ENCODE measurements at regions not wholly inside any gene's neighbourhood (a gene's known extent, or its start where the extent isn't known, plus 50 kb on each side); places are given as distances from the start of the nearest gene placed in this dataset.
"Not testable (repeated sequence)": the region's sequence is repeated elsewhere in the genome, so short reads cannot be mapped to it uniquely, and the experiment has no call there.

- no peak for TF ChIP-seq CTCF (conservative IDR thresholded peaks at IDR 0.05)
- H3K4me1 Mint-ChIP-seq: peaks cover 32% of the 10 kb centered on the region
- DNase-seq (ENCODE audit: low read depth, low spot score): no peak
- no peaks in the 10 kb centered on the region for H3K9me3 Mint-ChIP-seq
- H3K27me3 Mint-ChIP-seq (ENCODE audit: low read depth): no peaks in the 10 kb centered on the region
- H3K27ac Mint-ChIP-seq (ENCODE audit: unreplicated experiment): no peak overlapping the region
- H3K36me3 Mint-ChIP-seq (ENCODE audit: low read depth): no peaks in the 10 kb centered on the region
- H3K4me3 Mint-ChIP-seq: no peak overlapping the region
Measured at GRCh38 chr9:82488313-82489200, 500.0 kb downstream of the SPATA31D1 start.

DNA sequence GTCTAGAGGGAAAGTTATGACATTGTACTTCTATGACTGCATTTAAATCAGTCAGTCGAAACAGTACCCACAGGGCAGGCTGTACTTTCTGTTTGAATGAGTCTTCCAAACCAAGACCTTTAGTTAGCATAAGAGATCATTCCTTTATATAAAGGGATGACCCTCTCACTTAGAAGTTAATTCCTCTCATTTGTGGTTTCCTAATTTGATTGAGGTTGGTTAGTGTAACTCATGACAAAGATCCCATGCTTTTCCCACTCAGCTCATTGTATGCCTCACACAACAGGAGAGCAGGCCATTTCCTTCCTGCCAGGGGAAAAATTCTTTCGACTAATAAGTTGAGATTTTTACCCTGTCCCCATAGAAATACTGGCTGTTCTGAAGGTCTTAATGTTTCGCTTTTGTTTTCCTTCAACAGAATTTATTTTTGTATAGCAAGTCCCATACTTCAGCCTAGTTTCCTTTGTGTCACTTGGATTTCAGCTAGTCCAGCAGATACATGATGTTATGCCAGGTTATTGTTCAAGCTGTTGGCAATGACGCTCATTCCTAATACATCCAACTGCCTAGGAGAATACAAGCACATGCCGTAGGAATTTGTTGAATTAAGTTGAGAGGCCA is 500.7 kb downstream of the SPATA31D1 start:
- Mint-ChIP-seq H3K27me3 (ENCODE audit: low read depth) (no peaks in the 10 kb centered on the region), H3K9me3 (no peaks in the 10 kb centered on the region), H3K4me1 (peaks cover 32% of the 10 kb centered on the region), H3K36me3 (ENCODE audit: low read depth) (no peaks in the 10 kb centered on the region), H3K4me3 (no peak overlapping the region), H3K27ac (ENCODE audit: unreplicated experiment) (peak overlapping the region; percentile 59)
- TF ChIP-seq CTCF (conservative IDR thresholded peaks at IDR 0.05): no peak
- no peak for DNase-seq (ENCODE audit: low read depth, low spot score)

GRCh38 chr9:82490019-82490499 is 501.5 kb downstream of the SPATA31D1 start:
- no peaks in the 10 kb centered on the region for H3K9me3 Mint-ChIP-seq
- DNase-seq (ENCODE audit: low read depth, low spot score): no peak
- H3K4me1 Mint-ChIP-seq: peaks cover 32% of the 10 kb centered on the region
- H3K36me3 Mint-ChIP-seq (ENCODE audit: low read depth): no peaks in the 10 kb centered on the region
- H3K27me3 Mint-ChIP-seq (ENCODE audit: low read depth): no peaks in the 10 kb centered on the region
- H3K4me3 Mint-ChIP-seq: no peak overlapping the region
- H3K27ac Mint-ChIP-seq (ENCODE audit: unreplicated experiment): no peak overlapping the region
- TF ChIP-seq CTCF (conservative IDR thresholded peaks at IDR 0.05): no peak

GRCh38 chr9:82490821-82491220 is 502.2 kb downstream of the SPATA31D1 start:
- peaks cover 31% of the 10 kb centered on the region for H3K4me1 Mint-ChIP-seq
- not testable (repeated sequence) for H3K27ac Mint-ChIP-seq (ENCODE audit: unreplicated experiment); H3K4me3 Mint-ChIP-seq; H3K27me3 Mint-ChIP-seq (ENCODE audit: low read depth); H3K9me3 Mint-ChIP-seq; DNase-seq (ENCODE audit: low read depth, low spot score); H3K36me3 Mint-ChIP-seq (ENCODE audit: low read depth)

DNA sequence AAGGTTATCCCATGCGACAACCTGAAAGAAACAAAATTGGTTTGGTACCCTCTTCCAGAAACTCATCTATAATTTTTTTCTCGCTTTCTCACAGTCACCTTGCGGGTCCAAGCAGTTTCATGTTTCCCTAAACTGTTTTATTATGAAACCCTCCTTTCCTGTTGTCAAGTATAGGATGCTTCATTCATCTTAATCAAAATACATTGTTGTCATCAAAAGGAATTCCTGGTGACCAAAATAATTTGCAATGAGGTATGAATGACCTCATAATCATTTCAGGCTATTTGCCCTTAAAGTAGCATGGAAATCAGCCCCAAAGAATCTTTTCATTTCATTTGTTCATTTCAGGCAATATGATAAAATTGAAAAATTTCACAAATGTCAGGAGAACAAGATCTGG is 503.0 kb downstream of the SPATA31D1 start:
- no peaks in the 10 kb centered on the region for H3K27me3 Mint-ChIP-seq (ENCODE audit: low read depth)
- no peak overlapping the region for H3K27ac Mint-ChIP-seq (ENCODE audit: unreplicated experiment)
- no peak overlapping the region for H3K4me3 Mint-ChIP-seq
- TF ChIP-seq CTCF (conservative IDR thresholded peaks at IDR 0.05): no peak
- peaks cover 28% of the 10 kb centered on the region for H3K4me1 Mint-ChIP-seq
- H3K9me3 Mint-ChIP-seq: peaks cover 2% of the 10 kb centered on the region
- H3K36me3 Mint-ChIP-seq (ENCODE audit: low read depth): peaks cover 2% of the 10 kb centered on the region
- no peak for DNase-seq (ENCODE audit: low read depth, low spot score)

DNA sequence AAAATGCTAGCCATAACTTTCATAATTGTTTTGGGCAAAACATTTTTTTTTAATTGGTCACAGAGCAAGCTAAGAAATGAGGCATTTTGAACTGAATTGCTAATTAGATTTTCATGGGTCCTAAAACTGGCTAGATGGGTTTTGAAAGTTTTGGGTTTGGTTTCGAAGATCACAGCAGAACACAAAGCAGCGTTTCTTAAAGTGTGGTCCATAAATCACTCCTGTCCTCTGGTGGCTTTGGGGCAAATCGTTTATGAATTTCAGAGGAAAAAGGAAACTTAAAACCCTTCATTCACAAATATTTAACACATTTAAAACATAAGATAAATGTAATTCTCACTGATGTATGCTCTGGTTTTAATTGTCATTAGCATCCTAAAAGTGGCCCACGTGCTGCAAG is 503.7 kb downstream of the SPATA31D1 start:
- no peak overlapping the region for H3K27ac Mint-ChIP-seq (ENCODE audit: unreplicated experiment)
- peaks cover 5% of the 10 kb centered on the region for H3K9me3 Mint-ChIP-seq
- H3K36me3 Mint-ChIP-seq (ENCODE audit: low read depth): peaks cover 4% of the 10 kb centered on the region
- no peak overlapping the region for H3K4me3 Mint-ChIP-seq
- no peaks in the 10 kb centered on the region for H3K27me3 Mint-ChIP-seq (ENCODE audit: low read depth)
- peaks cover 28% of the 10 kb centered on the region for H3K4me1 Mint-ChIP-seq
- no peak for DNase-seq (ENCODE audit: low read depth, low spot score)
- TF ChIP-seq CTCF (conservative IDR thresholded peaks at IDR 0.05): no peak

Data from neural crest cell (in vitro differentiated cells).